Psoas muscle (tissue), 7 donors: ENCODE measurements at regions not wholly inside any gene's neighbourhood (a gene's known extent, or its start where the extent isn't known, plus 50 kb on each side); places are given as distances from the start of the nearest gene placed in this dataset.

ENCODE experiments used
- ATAC-seq, 4 donors: fragments of 200-7000 bp; cut with Tn5 transposase; one replicate each; pipeline ENCODE4 v1.9.1; 2020; ENCODE audit warnings: moderate library complexity in 3 of 4, mild to moderate bottlenecking in 2 of 4
- DNase-seq, 2 donors: peaks; one replicate each; pipeline ENCODE4 v3.0.0-alpha.2; 2020
- H3K27ac ChIP-seq: fragments of 200-600 bp; one replicate; pipeline ENCODE4 v1.8.0; 2022
- H3K27me3 ChIP-seq, 3 donors: fragments of 200-600 bp in 1 of 3; one replicate each; pipeline versions ENCODE4 v1.6.1 to v1.8.0; 2013 to 2022; ENCODE audit warnings: low read length in 2 of 3, mild to moderate bottlenecking in 2 of 3, moderate library complexity in 1 of 3; ENCODE audit not compliant: insufficient read depth in 3 of 3
- H3K36me3 ChIP-seq, 2 donors: fragments of 200-600 bp in 1 of 2; one replicate each; pipeline versions ENCODE4 v1.6.1 to v1.8.0; 2013 to 2022; ENCODE audit warnings: low read depth in 1 of 2, mild to moderate bottlenecking in 1 of 2, moderate library complexity in 1 of 2; ENCODE audit not compliant: insufficient read depth in 1 of 2
- H3K4me1 ChIP-seq: fragments of 200-600 bp; one replicate; pipeline ENCODE4 v1.8.0; 2022
- H3K4me3 ChIP-seq: fragments of 200-600 bp; one replicate; pipeline ENCODE4 v1.8.0; 2022; ENCODE audit warnings: mild to moderate bottlenecking
- H3K9me3 ChIP-seq: fragments of 200-600 bp; one replicate; pipeline ENCODE4 v1.8.0; 2022
- CTCF ChIP-seq: fragments of 200-600 bp; IDR thresholded peaks from one replicate; pipeline ENCODE4 v1.8.0; 2022; ENCODE audit warnings: antibody characterized with exemption
- WGBS, 3 donors: extraction: QIAGEN DNeasy Blood & Tissue Kit; methylation state at CpG; one replicate each; pipeline versions ENCODE4 v1.1.6 to v1.1.7; 2013; 5-methylcytosine and 5-hydroxymethylcytosine counted together
- intact Hi-C, 2 donors: fragments of 100-400 bp; cut with DNase I; formaldehyde crosslinking; loops; one replicate each; pipeline versions ENCODE4 v1.11.0 to v1.14.2; 2022
- donor health status: healthy with polysubstance abuse.
- donor health status: DM: no; HTN: no; CAD: no; lungs with moderate emphysema.
- donor health status: Bipolar disorder and iron deficiency.
- donor health status: healthy.
- donor health status: DM: yes; HTN: yes; CAD: no.
- donor health status: DM: no; HTN: no; CAD: no.
- donor health status: DM: yes; HTN: yes; CAD: no.

GRCh38 chr12:127025545-127025944 is 1241.4 kb upstream of the TMEM132C start:
- H3K4me3 ChIP-seq, result no peak overlapping the region
- H3K27me3 ChIP-seq, result no peaks in the 10 kb centered on the region
- H3K9me3 ChIP-seq, result no peaks in the 10 kb centered on the region
- no peaks in the 10 kb centered on the region for H3K4me1 ChIP-seq
- intact Hi-C loops, result no loop called here
- DNase-seq (no peak), ATAC-seq (no peak)
- H3K27ac ChIP-seq, result no peak overlapping the region
- H3K36me3 ChIP-seq, result no peaks in the 10 kb centered on the region
- WGBS, 3 donors, result 56 to 64% (median 60%) methylated on average over 1 of the region's 1 CpG
- no peak for TF ChIP-seq CTCF

- TF ChIP-seq CTCF, result no peak
- H3K9me3 ChIP-seq, result no peaks in the 10 kb centered on the region
- no peaks in the 10 kb centered on the region for H3K36me3 ChIP-seq
- 87 to 90% (median 89%) methylated on average over 11 of the region's 11 CpGs for WGBS, 3 donors
- intact Hi-C loops, result no loop called here
- no peak overlapping the region for H3K4me3 ChIP-seq
- H3K4me1 ChIP-seq, result no peaks in the 10 kb centered on the region
- ATAC-seq, result no peak
- no peaks in the 10 kb centered on the region for H3K27me3 ChIP-seq
- DNase-seq, result no peak
- no peak overlapping the region for H3K27ac ChIP-seq
These were observed 1231.7 kb upstream of the TMEM132C start for GRCh38 chr12:127035011-127035879.

- intact Hi-C loops, result no loop called here
- Histone ChIP-seq H3K27ac (no peak overlapping the region), H3K4me1 (no peaks in the 10 kb centered on the region), H3K36me3 (no peaks in the 10 kb centered on the region), H3K4me3 (no peak overlapping the region), H3K27me3 (no peaks in the 10 kb centered on the region), H3K9me3 (no peaks in the 10 kb centered on the region)
- WGBS, 3 donors, result 87 to 95% (median 89%) methylated on average over 1 of the region's 1 CpG
- TF ChIP-seq CTCF, result no peak
- DNase-seq (no peak), ATAC-seq (no peak)
These were observed 1228.8 kb upstream of the TMEM132C start for GRCh38 chr12:127038152-127038551.

GRCh38 chr12:127038761-127039160 is 1228.2 kb upstream of the TMEM132C start:
- no peaks in the 10 kb centered on the region for H3K9me3 ChIP-seq
- ATAC-seq (no peak), DNase-seq (no peak)
- intact Hi-C loops, result no loop called here
- no peak overlapping the region for H3K4me3 ChIP-seq
- no peak for TF ChIP-seq CTCF
- H3K27ac ChIP-seq, result no peak overlapping the region
- no peaks in the 10 kb centered on the region for H3K36me3 ChIP-seq
- WGBS, 3 donors, result 72 to 75% (median 73%) methylated on average over 10 of the region's 10 CpGs
- H3K4me1 ChIP-seq, result no peaks in the 10 kb centered on the region
- H3K27me3 ChIP-seq, result no peaks in the 10 kb centered on the region
